PFSK-1 (cell line): ENCODE measurements at regions not wholly inside any gene's neighbourhood (a gene's known extent, or its start where the extent isn't known, plus 50 kb on each side); places are given as distances from the start of the nearest gene placed in this dataset.

Experiments used
- FOXP2 ChIP-seq: optimal IDR thresholded peaks from 2 replicates; pipeline ENCODE3; 2011; ENCODE audit warnings: borderline replicate concordance, control low read depth, inconsistent platforms; ENCODE audit not compliant: insufficient read depth; ENCODE audit errors: extremely low read length, extremely low read depth
- POLR2AphosphoS5 ChIP-seq: IDR thresholded peaks from 2 replicates; pipeline ENCODE4 v1.6.1; 2012; ENCODE audit warnings: low read depth, mild to moderate bottlenecking, control low read depth, low read length, moderate library complexity
- SIN3A ChIP-seq: IDR thresholded peaks from 2 replicates; pipeline ENCODE4 v1.6.1; 2012; ENCODE audit warnings: mild to moderate bottlenecking, low read length, moderate library complexity, borderline replicate concordance; ENCODE audit not compliant: insufficient read depth
- TAF1 ChIP-seq: IDR thresholded peaks from 2 replicates; pipeline ENCODE4 v1.6.1; 2012; ENCODE audit warnings: low read length, control low read depth, borderline replicate concordance; ENCODE audit not compliant: insufficient read depth
- TF ChIP-seq, protein P1 (sequence below), 2 experiments: IDR thresholded peaks; 2 replicates each; pipeline versions ENCODE4 v1.6.1 to v1.8.0; 2011 to 2012; ENCODE audit warnings: low read depth in 2 of 2, low read length in 2 of 2, control low read depth in 1 of 2, inconsistent platforms in 1 of 2, mild to moderate bottlenecking in 1 of 2, moderate library complexity in 1 of 2; ENCODE audit not compliant: insufficient read depth in 1 of 2

DNA sequence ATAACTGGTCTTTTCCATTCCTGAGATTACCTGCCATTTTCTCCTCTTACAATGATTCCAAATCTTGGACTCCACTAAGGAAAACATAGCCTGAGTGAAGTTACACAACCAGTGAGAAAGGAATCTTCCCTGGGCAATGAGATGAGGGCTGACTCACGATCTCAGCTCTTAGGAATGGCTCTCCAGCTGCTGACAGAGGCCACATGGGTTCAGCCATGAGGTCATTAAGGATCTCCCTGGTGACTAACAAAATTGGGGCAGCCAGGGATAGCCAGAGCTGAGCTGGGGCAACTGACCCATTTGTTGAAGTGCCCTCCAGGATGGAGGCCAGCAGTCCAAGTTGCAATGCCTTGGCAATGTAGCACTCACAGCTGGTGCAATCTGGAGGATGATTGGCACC, 78.7 kb upstream of the MKLN1 start:
- no peak for TF ChIP-seq TAF1
- TF ChIP-seq POLR2AphosphoS5: no peak
- TF ChIP-seq, protein P1, sequence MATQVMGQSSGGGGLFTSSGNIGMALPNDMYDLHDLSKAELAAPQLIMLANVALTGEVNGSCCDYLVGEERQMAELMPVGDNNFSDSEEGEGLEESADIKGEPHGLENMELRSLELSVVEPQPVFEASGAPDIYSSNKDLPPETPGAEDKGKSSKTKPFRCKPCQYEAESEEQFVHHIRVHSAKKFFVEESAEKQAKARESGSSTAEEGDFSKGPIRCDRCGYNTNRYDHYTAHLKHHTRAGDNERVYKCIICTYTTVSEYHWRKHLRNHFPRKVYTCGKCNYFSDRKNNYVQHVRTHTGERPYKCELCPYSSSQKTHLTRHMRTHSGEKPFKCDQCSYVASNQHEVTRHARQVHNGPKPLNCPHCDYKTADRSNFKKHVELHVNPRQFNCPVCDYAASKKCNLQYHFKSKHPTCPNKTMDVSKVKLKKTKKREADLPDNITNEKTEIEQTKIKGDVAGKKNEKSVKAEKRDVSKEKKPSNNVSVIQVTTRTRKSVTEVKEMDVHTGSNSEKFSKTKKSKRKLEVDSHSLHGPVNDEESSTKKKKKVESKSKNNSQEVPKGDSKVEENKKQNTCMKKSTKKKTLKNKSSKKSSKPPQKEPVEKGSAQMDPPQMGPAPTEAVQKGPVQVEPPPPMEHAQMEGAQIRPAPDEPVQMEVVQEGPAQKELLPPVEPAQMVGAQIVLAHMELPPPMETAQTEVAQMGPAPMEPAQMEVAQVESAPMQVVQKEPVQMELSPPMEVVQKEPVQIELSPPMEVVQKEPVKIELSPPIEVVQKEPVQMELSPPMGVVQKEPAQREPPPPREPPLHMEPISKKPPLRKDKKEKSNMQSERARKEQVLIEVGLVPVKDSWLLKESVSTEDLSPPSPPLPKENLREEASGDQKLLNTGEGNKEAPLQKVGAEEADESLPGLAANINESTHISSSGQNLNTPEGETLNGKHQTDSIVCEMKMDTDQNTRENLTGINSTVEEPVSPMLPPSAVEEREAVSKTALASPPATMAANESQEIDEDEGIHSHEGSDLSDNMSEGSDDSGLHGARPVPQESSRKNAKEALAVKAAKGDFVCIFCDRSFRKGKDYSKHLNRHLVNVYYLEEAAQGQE (IDR thresholded peaks at IDR 0.05; ENCODE audit: insufficient read depth in 1 of 2, low read depth in 2 of 2, low read length in 2 of 2): no peak
- TF ChIP-seq FOXP2: no peak
- TF ChIP-seq SIN3A: no peak
